GM12878 (cell line): ENCODE measurements at regions not wholly inside any gene's neighbourhood (a gene's known extent, or its start where the extent isn't known, plus 50 kb on each side); places are given as distances from the start of the nearest gene placed in this dataset.

Source experiments
- MYC ChIP-seq: IDR thresholded peaks from 2 replicates; pipeline ENCODE4 v1.6.1; 2011; ENCODE audit warnings: mild to moderate bottlenecking, low read length, moderate library complexity, inconsistent platforms; ENCODE audit not compliant: insufficient read depth, insufficient replicate concordance, insufficient read length, severe bottlenecking
- NRF1 ChIP-seq: conservative IDR thresholded peaks from 2 replicates; pipeline ENCODE4 v1.6.1; 2011; ENCODE audit warnings: mild to moderate bottlenecking, low read depth, low read length, improper control_type of control experiment
- POLR2AphosphoS5 ChIP-seq: IDR thresholded peaks from 2 replicates; pipeline ENCODE4 v1.6.1; 2011; ENCODE audit warnings: mild to moderate bottlenecking, low read length, inconsistent platforms
- REST ChIP-seq: IDR thresholded peaks from 2 replicates; pipeline ENCODE4 v1.6.1; 2012; ENCODE audit warnings: mild to moderate bottlenecking, low read depth, low read length
- TCF7 ChIP-seq: IDR thresholded peaks from 2 replicates; pipeline ENCODE4 v1.6.1; 2014; ENCODE audit warnings: antibody characterized with exemption, borderline replicate concordance
- TF ChIP-seq, protein P1 (sequence below): IDR thresholded peaks from 2 replicates; pipeline ENCODE4 v1.6.1; 2011; ENCODE audit warnings: low read depth, low read length, improper control_type of control experiment, borderline replicate concordance
- TF ChIP-seq, protein P2 (sequence below), 3 experiments: IDR thresholded peaks in 2 of 3; conservative IDR thresholded peaks in 1 of 3; 2 replicates each; pipeline ENCODE4 v1.5.1; 2011; ENCODE audit warnings: low read depth in 3 of 3, low read length in 3 of 3, mild to moderate bottlenecking in 3 of 3, control low read depth in 2 of 3, moderate library complexity in 2 of 3, inconsistent platforms in 1 of 3, mixed read lengths in 1 of 3; ENCODE audit not compliant: control insufficient read depth in 2 of 3, insufficient read depth in 1 of 3; ENCODE audit errors: extremely low read depth in 1 of 3
- TF ChIP-seq, protein P3 (sequence below): IDR thresholded peaks from 2 replicates; pipeline ENCODE4 v1.6.1; 2011; ENCODE audit warnings: mild to moderate bottlenecking, low read depth, low read length, moderate library complexity; ENCODE audit not compliant: insufficient replicate concordance

DNA sequence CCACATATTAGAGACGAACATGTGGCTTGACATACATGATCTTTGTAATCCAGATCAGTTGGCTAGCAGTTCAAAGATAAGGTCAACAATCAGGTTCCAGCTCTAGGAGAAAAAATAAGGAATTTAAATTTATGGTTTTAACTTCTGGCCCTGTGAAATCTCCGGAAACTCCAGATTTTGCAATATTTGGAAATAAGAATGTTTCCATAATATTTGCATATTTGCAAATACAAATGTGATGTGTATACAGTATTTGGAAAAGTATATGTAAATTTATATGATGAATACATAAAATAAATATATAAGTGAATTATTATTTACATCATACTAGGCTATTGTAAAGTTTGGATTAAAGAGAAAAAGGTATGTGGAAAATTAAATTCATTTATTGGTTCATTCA, 97.1 kb downstream of the KCNJ2 start:
- TF ChIP-seq TCF7 (no peak), MYC (no peak), REST (no peak), POLR2AphosphoS5 (no peak), NRF1 (no peak)
- TF ChIP-seq, protein P1, sequence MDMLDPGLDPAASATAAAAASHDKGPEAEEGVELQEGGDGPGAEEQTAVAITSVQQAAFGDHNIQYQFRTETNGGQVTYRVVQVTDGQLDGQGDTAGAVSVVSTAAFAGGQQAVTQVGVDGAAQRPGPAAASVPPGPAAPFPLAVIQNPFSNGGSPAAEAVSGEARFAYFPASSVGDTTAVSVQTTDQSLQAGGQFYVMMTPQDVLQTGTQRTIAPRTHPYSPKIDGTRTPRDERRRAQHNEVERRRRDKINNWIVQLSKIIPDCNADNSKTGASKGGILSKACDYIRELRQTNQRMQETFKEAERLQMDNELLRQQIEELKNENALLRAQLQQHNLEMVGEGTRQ = no peak
- TF ChIP-seq, protein P2, sequence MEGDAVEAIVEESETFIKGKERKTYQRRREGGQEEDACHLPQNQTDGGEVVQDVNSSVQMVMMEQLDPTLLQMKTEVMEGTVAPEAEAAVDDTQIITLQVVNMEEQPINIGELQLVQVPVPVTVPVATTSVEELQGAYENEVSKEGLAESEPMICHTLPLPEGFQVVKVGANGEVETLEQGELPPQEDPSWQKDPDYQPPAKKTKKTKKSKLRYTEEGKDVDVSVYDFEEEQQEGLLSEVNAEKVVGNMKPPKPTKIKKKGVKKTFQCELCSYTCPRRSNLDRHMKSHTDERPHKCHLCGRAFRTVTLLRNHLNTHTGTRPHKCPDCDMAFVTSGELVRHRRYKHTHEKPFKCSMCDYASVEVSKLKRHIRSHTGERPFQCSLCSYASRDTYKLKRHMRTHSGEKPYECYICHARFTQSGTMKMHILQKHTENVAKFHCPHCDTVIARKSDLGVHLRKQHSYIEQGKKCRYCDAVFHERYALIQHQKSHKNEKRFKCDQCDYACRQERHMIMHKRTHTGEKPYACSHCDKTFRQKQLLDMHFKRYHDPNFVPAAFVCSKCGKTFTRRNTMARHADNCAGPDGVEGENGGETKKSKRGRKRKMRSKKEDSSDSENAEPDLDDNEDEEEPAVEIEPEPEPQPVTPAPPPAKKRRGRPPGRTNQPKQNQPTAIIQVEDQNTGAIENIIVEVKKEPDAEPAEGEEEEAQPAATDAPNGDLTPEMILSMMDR (IDR thresholded peaks at IDR 0.05 in 2 of 3, conservative IDR thresholded peaks at IDR 0.05 in 1 of 3; ENCODE audit: control insufficient read depth in 2 of 3, extremely low read depth in 1 of 3, insufficient read depth in 1 of 3, low read depth in 3 of 3, low read length in 3 of 3) = no peak
- TF ChIP-seq, protein P3, sequence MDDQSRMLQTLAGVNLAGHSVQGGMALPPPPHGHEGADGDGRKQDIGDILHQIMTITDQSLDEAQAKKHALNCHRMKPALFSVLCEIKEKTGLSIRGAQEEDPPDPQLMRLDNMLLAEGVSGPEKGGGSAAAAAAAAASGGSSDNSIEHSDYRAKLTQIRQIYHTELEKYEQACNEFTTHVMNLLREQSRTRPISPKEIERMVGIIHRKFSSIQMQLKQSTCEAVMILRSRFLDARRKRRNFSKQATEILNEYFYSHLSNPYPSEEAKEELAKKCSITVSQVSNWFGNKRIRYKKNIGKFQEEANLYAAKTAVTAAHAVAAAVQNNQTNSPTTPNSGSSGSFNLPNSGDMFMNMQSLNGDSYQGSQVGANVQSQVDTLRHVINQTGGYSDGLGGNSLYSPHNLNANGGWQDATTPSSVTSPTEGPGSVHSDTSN = no peak
